Fibroblast of skin of abdomen (primary cell): ENCODE measurements at regions not wholly inside any gene's neighbourhood (a gene's known extent, or its start where the extent isn't known, plus 50 kb on each side); places are given as distances from the start of the nearest gene placed in this dataset.
A peak's percentile ranks its signal among the peaks of the same experiment; 100 is the strongest.
"Not testable (repeated sequence)": the region's sequence is repeated elsewhere in the genome, so short reads cannot be mapped to it uniquely, and the experiment has no call there.

ENCODE experiments used
- DNase-seq: peaks from one replicate; pipeline ENCODE4 v3.0.0-alpha.2; 2013

DNA sequence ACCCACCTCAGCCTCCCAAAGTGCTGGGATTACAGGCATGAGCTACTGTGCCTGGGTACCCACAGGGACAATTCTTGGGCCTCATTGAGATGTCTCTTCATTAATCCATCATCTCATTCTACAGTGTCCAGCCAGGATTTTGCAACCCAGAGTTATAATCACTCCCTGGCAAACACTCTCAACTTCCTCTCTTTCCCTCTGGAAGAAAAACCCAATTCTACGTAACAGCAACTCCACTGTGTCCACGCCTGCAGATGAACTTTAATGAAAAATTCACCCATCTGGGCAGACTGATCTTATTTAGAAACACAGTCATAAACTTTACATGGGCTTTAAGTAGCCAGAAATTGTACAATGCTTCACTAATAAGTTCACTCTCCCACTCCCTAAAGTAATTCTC, 90.1 kb upstream of the ABCC4 start:
- DNase-seq, result no peak

DNA sequence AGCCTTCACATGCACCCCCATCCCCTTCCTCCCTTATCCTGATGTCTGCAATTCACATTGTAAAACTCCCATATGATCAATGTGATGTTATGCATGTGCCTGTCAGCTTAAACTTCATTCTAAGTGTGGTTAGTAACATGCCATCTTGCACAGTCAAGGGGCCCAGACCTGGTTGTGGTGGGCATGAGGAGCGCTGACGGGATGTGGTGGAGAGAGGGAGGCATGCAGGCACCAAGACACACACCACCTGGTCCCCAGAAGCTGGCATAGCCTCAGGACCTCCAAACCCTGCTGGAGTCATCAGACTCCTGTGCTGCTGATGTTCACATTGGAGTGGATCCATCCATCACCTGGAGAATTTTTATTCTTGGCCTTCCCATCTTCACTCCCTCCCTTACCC, 90.5 kb upstream of the ABCC4 start:
- DNase-seq, result no peak

DNA sequence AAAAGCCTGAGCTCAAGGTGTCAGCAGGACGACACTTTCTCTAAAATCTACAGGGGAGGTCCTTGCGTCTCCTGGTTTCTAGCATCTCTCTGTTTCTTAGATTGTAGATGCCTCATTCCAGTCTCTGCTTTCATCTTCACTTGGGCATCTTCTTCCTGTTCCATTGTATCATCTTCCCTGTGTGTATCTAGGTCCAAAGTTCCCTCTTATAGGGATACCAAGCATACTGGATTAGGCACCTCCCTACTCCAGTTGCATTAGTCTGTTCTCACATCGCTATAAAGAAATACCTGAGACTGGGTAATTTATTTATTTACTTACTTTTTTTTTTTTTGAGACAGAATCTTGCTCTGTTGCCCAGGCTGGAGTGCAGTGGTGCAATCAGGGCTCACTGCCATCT, 91.3 kb upstream of the ABCC4 start:
- DNase-seq, result no peak

DNA sequence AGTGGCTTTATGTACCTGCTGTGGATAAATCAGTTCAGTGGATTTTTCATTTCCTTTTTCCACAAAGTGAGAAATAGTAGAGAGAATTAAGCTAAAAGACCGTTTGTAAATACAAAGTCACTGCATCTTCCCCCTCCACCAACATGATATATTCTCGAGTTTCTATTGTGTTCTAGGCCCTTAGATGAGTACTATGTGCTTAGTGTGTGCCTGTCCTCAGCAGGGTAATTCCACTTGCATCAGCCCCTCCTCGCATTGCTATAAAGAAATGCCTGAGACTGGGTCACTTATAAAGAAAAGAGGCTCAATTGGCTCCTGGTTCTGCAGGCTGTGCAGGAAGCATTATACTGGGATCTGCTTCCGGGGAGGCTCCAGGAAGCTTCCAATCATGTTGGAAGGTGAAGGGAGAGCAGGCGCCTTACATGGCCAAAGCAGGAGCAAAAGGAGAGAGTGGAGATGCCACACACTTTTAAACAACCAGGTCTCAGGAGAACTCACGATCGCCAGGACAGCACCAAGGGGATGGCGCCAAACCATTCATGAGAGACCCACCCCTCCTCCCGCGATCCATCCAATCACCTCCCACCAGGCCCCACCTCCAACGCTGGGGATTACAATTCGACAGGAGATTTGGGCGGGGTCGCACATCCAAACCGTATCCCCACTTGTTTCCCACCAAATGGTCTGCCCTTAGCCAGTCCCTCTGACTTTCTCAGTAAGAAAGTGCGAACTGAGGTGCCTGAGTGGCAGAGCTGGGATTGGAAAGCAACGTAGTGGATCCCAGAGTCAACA, 102.3 kb upstream of the ABCC4 start:
- no peak for DNase-seq

DNA sequence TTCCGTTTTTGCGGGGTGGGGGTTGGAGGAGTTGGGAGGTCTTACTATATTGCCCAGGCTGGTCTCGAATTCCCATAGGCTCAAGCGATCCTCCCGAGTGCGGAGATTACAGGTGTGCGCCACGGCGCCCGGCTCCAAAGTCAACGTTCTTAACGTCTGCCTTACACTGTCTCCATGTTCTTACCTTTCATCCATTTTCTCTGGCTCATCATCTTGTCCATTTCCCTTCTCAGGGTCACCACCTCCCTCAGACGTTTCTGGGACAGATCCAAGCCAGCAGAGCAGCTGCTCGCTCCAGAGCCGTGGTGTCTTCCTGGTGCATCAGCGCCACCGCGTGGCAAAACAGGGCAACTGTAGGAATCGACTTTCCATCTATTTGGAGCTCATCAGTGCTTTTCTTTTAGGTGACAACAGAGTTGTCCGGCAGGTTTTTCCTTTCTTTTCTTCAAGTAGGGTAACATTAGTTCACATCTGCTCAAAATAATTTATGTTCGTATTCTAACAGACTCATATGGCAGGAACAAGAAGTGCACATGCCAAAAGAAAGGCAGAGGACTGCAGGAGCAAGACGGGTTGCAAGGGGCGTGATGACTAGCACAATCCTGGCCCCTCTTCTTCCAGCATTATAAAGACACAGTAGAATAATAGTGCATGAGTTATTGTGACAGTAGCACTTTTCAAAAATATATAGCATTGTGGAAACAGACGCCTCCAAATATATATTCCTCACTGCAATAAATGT, 103.1 kb upstream of the ABCC4 start:
- DNase-seq, result peak; percentile 72

DNA sequence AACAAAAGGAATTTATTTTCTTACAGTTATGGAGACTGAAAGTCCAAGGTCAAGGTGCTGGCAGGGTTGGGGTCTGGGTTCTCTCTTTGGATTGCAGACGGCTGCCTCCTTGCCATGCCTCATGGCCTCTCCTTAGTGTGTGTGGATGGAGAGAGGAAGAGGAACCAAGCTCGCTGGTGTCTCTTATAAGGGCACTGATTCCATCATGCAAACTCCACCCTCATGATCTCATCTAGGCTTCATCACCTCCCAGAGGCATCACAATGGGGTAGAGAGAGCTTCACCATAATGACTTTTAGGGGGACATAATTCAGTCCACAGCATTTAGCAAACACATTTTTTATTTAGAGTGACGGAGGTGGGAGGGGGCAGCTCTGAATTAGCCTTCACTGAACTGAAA, 104.9 kb upstream of the ABCC4 start:
- no peak for DNase-seq

DNA sequence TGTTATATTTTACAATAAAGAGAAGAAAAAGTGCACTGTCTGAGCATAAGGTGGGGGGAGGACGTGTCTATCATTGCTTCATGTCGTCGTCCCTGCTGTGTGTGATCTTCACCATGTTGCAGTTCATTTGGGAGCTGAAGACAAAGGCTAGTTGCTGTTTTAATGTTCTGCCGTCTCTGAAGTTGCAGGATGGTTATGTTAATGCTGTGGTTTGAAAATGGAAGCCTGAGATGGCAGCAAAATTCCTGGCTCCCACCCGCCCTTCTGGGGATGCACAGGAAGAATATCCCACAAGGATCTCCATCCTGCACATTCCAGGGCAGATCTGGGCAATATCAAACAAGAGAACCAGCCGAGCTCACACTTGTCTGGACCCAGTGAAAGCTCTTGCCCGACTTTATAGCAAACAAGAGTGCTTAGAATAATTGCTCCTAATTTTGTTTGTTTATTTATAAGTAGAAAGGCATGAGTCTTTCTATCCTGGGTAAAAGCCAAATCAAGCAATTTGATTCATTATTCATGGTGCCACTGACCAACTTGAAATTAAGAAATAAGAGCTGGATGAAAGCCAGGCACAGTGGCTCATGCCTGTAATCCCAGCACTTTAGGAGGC, 110.3 kb upstream of the ABCC4 start:
- no peak for DNase-seq

DNA sequence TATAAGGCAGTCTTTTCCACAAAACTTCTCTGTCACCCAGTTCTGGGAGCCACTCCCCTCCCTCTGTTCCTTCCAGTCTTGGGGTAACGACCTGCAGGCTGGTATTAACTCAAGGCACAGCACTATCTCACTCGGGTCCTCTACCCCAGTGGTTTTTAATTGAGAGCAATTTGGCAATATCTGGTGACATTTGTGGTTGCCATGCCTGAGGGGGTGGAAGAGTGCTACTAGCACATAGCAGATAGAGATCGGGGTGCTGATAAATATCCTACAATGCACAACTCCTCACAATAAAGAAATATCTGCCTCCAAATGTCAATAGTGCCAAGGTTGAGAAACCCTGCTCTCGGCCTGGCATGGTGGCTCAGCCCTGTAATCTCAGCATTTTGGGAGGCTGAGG, 117.7 kb upstream of the ABCC4 start:
- DNase-seq, result no peak

DNA sequence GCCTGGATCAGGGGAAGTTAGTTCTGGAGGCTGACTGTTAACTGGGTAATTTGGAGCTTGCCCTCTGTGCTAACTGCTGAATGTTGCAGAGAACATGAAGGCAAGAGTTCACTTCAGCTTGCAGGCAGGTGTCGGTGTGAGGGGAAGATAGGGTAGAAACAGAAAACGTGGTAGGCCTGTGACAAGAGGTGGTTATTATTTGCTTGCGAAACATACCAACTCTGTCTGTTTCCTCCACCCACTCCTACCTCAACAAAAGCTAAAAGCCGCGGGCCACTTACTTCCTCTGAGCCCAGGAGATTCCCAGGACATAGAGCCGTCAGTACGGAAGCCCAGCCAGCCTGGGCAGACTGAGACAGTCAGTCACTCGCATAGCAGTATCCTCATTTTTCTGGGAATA, 119.2 kb upstream of the ABCC4 start:
- no peak for DNase-seq

DNA sequence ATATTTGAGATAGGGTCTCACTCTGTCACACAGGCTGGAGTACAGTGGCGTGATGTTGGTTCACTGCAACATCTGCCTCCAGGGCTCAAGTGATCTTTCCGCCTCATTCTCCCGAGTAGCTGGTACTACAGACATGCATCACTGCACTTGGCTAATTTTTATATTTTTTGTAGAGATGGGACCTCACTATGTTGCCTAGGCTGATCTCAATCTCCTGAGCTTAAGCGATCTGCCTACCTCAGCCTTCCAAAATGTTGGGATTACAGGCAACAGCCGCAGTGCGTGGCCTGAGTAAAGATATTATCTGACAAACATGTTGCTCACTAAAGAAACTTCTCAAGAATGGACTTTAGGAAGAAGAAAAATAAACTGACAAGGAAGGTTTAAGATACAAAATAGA, 125.4 kb upstream of the ABCC4 start:
- DNase-seq, result no peak

DNA sequence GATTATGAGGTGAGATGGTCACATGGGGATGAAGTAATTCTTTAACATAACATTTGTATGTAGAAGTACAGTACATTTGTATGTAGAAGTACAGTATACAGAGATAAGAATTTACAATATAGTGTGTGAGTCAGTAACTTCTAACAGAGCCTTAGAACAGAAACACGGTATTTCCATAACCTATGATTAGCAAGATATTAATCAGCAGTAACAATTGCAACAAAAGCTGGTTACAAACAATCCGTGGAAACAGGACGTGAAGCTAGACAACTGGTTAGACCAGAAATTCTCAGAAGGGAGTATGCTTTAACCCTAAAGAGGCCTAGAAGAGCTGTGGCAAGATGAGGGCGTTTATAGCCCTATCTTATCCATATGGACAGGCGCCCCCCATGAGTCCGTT, 122.0 kb upstream of the CLDN10 start:
- DNase-seq, result not testable (repeated sequence)

DNA sequence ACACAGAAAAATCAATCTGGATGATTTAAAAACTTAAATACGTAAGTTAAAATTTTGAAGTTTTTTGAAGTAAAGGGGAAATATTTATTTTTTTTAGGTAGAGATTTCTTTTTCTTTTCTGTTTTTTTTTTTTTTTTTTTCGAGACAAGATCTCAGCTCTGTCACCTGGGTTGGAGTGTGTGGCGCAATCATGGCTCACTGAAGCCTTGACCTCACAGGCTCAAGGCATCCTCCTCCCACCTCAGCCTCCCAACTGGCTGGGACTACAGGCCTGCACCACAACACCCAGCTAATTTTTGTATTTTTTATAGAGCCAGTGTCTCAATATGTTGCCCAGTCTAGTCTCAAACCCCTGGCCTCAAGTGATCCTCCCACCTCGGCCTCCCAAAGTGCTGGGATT, 120.4 kb upstream of the CLDN10 start:
- no peak for DNase-seq

DNA sequence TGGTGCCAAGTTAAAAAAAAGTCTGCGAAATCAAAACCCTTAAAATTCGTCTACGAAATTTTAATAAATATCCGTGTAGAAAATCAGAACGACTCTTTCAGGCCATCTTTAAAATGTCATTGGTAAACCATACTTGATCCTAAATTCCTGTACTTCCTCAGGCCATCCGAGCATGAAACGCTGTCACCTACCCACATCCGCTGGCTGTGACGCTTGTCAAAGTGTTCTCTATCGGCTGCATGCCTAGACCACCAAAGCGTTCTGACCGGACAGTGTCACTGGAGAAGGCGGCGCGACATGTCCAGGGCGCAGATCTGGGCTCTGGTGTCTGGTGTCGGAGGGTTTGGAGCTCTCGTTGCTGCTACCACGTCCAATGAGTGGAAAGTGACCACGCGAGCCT, 119.0 kb upstream of the CLDN10 start:
- no peak for DNase-seq

DNA sequence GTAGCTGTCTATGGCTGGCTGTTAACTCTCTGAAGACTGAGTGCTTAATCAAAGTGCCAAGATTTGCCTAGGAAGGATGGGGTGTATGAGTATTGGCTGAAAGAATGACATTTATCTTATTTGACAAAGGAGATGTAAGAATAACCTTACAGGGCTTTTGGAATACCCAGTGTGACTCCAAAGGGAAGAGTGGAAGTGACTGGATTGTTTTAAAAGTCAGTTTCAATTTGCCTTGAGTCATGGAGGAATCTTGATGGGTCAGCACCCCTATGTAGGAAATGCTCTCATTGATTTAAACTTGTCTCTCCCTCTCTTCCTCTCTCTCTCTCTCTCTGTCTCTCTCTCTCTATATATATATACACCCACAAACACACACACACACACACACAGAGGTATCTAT, 118.4 kb upstream of the CLDN10 start:
- no peak for DNase-seq

DNA sequence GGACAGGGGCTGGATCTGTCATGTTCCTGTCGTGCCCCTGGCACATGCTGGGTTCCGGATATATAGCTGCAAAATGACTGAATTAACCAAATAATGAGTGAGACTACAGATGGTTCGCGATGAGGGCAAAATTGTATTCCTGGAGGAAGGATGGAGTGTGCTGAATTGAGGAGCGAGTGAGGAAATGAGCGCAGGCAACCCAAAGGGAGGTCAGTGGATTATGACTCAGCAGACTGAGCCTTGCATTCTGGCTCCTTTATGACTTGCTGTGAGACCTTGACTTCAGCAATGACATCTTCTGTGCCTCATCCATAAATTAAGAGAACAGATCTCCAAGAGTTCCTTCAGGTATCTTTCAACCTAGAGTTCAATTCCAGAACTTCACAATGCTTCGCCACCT, 115.0 kb upstream of the CLDN10 start:
- DNase-seq, result no peak

DNA sequence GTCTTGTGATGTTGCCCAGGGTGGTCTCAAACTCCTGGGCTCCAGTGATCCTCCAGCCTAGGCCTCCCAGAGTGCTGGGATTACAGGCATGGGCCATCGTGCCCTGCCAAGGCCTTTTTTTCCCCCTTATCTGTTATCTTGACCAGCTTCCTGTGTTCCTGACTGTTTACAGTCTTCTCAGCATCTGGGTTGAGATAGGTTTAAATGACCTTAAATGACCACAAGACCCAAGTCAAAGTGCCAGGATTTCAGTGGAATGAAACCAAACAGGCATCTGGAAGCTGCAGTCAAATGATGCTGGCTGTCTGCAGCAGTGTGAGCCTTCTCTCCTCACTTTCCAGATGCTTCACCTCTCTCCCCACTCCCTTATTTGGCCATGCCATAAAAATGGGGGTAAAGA, 114.2 kb upstream of the CLDN10 start:
- no peak for DNase-seq

DNA sequence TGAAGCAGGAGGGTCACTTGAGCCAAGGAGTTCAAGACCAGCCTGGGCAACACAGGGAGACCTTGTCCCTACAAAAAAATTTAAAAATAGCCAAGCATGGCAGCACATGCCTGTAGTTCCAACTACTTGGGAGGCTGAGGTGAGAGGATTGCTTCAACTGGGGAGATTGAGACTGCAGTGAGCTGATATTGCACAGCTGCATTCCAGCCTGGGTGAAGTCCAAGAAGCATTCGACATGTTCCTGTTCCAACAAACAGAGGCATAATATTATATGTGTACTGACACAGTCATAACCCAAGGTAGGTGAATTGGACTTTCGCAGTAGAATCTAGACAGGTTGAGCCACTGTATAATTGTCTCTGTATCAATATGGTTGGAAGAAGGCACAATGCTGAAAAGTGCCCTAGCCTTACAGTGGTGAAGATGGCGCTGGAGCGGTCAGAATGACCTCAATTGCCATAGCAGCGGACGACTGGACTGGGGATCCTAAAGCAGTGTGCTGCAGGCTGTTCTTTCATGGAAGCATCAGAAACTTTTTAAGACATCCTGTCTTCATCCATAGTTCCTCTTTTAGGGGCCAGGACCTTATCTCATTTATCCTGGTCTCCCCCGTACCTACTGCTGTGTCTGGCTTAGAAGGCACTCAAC, 112.0 kb upstream of the CLDN10 start:
- DNase-seq, result no peak

DNA sequence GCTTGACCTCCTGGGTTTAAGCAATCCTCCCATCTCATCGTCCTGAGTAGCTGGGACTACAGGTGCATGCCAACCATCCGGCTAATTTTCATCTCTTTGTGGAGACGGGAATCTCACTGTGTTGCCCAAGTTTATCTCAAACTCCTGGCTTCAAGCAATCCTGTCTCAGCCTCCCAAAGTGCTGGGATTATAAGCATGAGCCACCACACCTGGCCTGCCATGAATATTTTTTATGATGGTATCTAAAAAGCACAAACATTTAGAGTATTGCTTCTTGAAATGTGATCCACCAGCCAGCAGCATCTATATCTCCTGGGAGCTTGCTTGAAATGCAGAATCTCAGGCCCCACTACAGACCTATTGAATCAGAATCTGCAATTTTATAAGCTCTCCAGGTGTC, 111.2 kb upstream of the CLDN10 start:
- no peak for DNase-seq

DNA sequence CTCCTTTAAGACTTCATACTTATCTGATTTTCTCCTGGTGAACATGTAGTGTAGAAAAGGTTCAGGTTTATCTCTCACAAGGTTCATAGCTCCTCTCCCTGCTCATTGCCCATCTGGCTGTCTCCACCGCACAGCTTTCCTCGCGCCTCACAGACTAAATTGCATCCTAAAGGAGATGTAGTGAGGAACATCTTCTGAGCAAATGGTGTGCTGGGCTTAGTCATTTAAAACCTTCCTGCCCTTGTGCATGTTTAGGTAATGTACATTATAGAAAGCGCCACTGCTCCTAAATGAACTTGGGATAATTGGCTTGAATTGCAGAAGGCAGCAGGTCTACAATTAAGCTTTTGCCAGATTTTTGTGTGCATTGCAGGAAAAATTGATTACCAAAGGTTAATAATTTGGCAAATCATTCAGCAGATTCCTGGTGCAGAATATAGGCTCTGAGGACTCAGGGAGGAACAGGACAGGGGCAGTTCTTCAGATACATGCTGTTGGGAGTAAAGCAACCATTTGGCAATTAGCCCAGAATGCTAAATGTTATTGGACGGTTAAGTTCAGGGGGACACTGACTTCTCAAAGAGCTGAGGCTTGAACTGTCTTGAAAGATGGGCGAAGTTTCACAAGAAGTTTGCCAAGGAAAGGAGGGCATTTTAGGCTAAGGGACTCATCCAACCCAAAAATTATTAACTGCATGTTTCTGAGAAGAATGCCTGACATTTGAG, 108.4 kb upstream of the CLDN10 start:
- no peak for DNase-seq

DNA sequence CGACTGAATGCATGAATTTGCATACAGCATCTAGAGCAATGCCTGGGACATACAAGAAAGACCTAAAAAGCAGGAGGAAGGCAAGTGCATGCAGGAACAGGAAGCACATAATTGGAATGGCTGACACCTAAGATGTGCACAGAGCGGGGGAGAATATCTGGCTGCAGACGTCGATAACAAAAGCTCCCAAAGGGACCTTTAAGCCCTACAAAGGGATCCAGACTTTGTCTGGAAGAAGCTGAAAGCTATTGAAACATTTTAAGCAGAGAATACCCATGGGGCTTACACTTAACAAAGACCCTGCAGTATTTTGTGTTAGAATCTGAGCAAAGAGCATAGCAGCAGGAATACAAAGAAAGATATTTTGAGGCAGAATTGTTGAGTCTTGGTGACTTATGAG, 107.4 kb upstream of the CLDN10 start:
- no peak for DNase-seq

DNA sequence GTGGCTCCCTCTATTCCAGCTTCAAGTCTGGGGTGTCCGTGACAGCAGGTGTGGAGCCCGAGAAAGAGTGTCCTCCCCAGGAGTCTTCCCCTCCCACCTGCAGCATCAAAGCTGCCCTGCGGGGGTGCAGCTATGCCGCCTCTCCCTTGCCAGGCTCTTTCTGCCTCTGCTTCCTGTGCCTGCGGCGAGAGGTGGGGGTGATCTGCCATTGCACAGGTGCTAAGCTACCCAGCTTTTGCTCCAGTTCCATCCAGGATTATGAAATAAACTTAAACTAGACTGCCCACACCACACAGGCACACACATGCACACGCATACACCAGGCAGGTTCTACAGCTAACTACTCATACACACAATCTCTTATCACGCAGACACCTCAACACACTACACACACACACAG, 104.7 kb upstream of the CLDN10 start:
- DNase-seq, result no peak

DNA sequence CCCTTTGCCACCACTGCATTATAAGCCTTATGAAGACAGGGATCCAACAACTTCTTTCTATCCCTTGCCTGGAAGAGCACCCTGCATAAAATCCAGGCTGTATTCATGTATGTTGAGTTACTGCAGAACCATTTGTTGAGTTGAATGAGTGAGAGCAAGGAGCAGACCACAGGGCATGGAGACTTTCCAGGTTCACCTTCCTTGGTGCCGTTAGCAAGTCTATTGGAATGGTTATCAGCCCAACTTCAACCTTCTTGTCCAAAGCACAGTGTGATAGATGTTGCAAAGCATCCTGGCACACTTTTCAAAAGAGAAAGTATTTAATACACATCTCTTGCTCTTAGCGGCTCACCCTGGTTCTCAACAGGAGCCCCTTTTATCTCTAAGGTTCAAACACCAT, 100.9 kb upstream of the CLDN10 start:
- no peak for DNase-seq

DNA sequence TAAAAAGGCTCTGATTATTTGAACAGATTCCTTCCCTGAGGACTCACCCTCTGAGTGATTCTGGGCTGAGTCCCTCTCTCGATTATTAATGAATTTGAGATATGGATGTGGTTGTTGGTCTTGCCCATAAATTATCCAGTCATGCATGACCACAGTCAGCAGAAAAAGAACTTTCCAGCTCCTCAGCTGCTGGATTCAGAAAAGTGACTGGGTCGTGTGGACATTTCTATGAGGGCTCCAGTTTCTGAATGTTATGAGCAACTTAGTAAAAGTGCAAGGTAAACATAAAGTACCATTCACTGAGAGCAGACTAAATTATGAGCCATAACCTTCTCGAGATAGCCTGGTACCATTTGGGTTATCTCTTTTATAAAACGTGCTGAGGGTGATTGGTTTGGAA, 100.1 kb upstream of the CLDN10 start:
- DNase-seq, result no peak
